ENCODE measurements at regions not wholly inside any gene's neighbourhood (a gene's known extent, or its start where the extent isn't known, plus 50 kb on each side); places are given as distances from the start of the nearest gene placed in this dataset.

DNA sequence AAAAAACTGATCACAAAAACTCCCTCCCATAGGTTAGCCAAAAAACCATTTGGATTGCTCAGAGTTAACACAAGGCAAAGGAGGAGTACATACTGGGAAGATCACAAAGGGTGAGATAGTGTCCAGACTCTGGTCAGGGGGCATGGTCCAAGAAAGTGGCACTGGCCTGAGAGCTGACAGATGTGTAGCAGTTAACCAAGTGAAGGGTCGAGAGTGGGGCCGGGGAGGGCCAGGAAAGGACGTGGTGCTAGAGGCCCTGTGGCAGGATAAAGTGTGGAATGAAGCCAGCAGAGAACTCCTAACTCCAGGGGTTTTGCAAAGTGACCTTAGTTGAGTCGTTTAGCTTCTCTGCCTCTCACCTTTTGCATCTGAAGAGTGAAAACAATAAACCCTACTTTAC lies 290.5 kb downstream of the FOXA2 start:
- TF ChIP-seq, protein P1, sequence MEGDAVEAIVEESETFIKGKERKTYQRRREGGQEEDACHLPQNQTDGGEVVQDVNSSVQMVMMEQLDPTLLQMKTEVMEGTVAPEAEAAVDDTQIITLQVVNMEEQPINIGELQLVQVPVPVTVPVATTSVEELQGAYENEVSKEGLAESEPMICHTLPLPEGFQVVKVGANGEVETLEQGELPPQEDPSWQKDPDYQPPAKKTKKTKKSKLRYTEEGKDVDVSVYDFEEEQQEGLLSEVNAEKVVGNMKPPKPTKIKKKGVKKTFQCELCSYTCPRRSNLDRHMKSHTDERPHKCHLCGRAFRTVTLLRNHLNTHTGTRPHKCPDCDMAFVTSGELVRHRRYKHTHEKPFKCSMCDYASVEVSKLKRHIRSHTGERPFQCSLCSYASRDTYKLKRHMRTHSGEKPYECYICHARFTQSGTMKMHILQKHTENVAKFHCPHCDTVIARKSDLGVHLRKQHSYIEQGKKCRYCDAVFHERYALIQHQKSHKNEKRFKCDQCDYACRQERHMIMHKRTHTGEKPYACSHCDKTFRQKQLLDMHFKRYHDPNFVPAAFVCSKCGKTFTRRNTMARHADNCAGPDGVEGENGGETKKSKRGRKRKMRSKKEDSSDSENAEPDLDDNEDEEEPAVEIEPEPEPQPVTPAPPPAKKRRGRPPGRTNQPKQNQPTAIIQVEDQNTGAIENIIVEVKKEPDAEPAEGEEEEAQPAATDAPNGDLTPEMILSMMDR (IDR thresholded peaks at IDR 0.05; ENCODE audit: low read length, missing control alignments): no peak
- DNase-seq (ENCODE audit: low read depth): no peak
- no peak overlapping the region for H3K4me3 ChIP-seq (replicated peaks; ENCODE audit: low read depth, low read length)

DNA sequence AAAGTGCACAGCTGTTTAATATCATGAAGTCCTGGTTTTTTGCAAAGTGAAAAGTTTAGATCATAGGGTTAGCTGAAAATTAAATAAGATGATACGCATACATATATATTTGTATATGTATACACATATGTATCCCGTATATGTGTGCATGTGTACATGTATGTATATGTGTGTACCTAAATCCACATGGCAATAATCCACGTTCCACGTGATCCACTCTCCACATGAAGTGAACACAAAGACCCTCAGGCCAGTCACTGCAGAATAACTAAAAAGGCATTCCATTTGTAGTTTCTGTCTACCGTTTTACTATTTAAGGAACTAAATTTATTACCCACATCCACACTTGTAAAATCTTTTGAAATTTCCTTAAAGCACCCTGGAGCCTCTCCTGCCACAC lies 294.9 kb downstream of the FOXA2 start:
- DNase-seq (ENCODE audit: low read depth): no peak
- no peak overlapping the region for H3K4me3 ChIP-seq (replicated peaks; ENCODE audit: low read depth, low read length)
- TF ChIP-seq, protein P1 (IDR thresholded peaks at IDR 0.05; ENCODE audit: low read length, missing control alignments): no peak

GRCh38 chr20:22288957-22289356 lies 295.4 kb downstream of the FOXA2 start:
- no peak for DNase-seq (ENCODE audit: low read depth)
- no peak overlapping the region for H3K4me3 ChIP-seq (replicated peaks; ENCODE audit: low read depth, low read length)
- TF ChIP-seq, protein P1 (IDR thresholded peaks at IDR 0.05; ENCODE audit: low read length, missing control alignments): no peak

- no peak for DNase-seq (ENCODE audit: low read depth)
- TF ChIP-seq, protein P1 (IDR thresholded peaks at IDR 0.05; ENCODE audit: low read length, missing control alignments): no peak
- no peak overlapping the region for H3K4me3 ChIP-seq (replicated peaks; ENCODE audit: low read depth, low read length)
Observed at GRCh38 chr20:22288156-22288555, 296.2 kb downstream of the FOXA2 start.

- no peak for DNase-seq (ENCODE audit: low read depth)
- no peak overlapping the region for H3K4me3 ChIP-seq (replicated peaks; ENCODE audit: low read depth, low read length)
- TF ChIP-seq, protein P1 (IDR thresholded peaks at IDR 0.05; ENCODE audit: low read length, missing control alignments): no peak
Observed at GRCh38 chr20:22285555-22285954, 298.8 kb downstream of the FOXA2 start.

DNA sequence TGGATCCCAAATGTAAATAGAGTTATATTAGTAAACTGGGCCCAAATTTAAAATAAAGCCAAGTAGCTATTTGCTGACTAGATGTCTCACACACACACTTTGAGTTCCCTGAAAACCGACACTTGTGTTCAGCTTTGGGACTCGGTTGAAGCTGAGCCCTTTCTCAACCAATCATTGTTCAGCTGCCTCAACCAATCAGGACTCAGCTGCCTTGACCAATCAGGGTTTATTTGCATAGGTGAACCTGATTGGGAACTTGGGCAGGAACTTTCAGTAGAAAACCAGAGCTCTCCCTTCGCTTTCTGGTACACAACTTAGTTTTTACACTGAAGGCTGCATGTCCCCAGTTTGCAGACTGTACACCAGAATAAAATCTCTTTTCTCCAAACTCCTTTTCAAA lies 301.7 kb downstream of the FOXA2 start:
- H3K4me3 ChIP-seq (replicated peaks; ENCODE audit: low read depth, low read length): no peak overlapping the region
- TF ChIP-seq, protein P1 (IDR thresholded peaks at IDR 0.05; ENCODE audit: low read length, missing control alignments): no peak
- DNase-seq (ENCODE audit: low read depth): no peak

- H3K4me3 ChIP-seq (replicated peaks; ENCODE audit: low read depth, low read length): no peak overlapping the region
- TF ChIP-seq, protein P1 (IDR thresholded peaks at IDR 0.05; ENCODE audit: low read length, missing control alignments): no peak
- no peak for DNase-seq (ENCODE audit: low read depth)
Observed at GRCh38 chr20:22274330-22274729, 310.0 kb downstream of the FOXA2 start.

Data from fibroblast of pulmonary artery (primary cell).